ENCODE measurements at regions not wholly inside any gene's neighbourhood (a gene's known extent, or its start where the extent isn't known, plus 50 kb on each side); places are given as distances from the start of the nearest gene placed in this dataset.

DNA sequence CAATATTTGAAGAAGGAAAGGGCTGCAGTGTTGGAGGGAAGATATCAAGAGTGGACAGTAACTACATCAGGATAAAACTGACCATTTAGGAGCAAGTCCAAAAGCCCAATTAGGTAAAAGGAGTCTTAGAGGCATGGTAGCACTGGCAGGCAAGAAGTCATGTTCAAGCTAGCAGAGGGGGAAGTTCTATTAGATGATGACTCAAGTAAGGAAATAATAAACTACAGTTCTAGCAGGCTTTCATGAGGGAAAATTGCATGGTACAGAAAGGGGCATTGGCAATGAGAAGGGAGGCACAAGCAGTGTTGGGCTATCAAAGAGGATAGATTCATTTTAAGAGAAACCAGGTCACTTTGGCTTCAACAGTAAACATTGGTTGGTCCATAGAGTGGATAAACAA, 156.1 kb upstream of the PTPRK start:
- no peak overlapping the region for H3K14ac ChIP-seq (replicated peaks; ENCODE audit: low read depth, low read length)
- H2AFZ ChIP-seq (replicated peaks; ENCODE audit: low read length, poor library complexity): no peak overlapping the region
- no peak overlapping the region for H2BK20ac ChIP-seq (ENCODE audit: low read depth, low read length)
- in situ Hi-C loops (cut with MboI; ENCODE audit: low sequenced_read_pairs): no loop called here
- dilution Hi-C loops (cut with HindIII; ENCODE audit: low sequenced_read_pairs, unreplicated experiment): no loop called here
- H3K9ac ChIP-seq (ENCODE audit: low read depth, low read length): no peak overlapping the region
- no peak overlapping the region for H2AK9ac ChIP-seq (replicated peaks; ENCODE audit: low read depth, low read length, poor library complexity)
- no peak overlapping the region for H4K91ac ChIP-seq (ENCODE audit: insufficient read depth, low read depth, low read length)
- TF ChIP-seq, protein P1, sequence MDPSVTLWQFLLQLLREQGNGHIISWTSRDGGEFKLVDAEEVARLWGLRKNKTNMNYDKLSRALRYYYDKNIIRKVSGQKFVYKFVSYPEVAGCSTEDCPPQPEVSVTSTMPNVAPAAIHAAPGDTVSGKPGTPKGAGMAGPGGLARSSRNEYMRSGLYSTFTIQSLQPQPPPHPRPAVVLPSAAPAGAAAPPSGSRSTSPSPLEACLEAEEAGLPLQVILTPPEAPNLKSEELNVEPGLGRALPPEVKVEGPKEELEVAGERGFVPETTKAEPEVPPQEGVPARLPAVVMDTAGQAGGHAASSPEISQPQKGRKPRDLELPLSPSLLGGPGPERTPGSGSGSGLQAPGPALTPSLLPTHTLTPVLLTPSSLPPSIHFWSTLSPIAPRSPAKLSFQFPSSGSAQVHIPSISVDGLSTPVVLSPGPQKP (IDR thresholded peaks at IDR 0.05; ENCODE audit: borderline replicate concordance, low read depth, low read length): no peak
- TF ChIP-seq MXI1 (IDR thresholded peaks at IDR 0.05; ENCODE audit: borderline replicate concordance, low read depth, low read length) (no peak), RFX5 (IDR thresholded peaks at IDR 0.05; ENCODE audit: low read depth, low read length) (no peak)
- no peaks in the 10 kb centered on the region for H3K79me1 ChIP-seq (ENCODE audit: low read depth in 1 of 2, low read length in 2 of 2)
- H3K56ac ChIP-seq (ENCODE audit: extremely low read depth, insufficient read depth, low read length): no peak overlapping the region
- H2BK15ac ChIP-seq (ENCODE audit: low read depth, low read length): no peak overlapping the region
- DNase-seq (no peak), ATAC-seq (ENCODE audit: low read depth) (0 out of 2 replicates have a peak, but pooled peaks have one; percentile 44)
- no peaks in the 10 kb centered on the region for H4K20me1 ChIP-seq (ENCODE audit: insufficient read depth, low read length)
- H3K4ac ChIP-seq (ENCODE audit: low read depth, low read length): no peak overlapping the region
- POLR2A ChIA-PET (ENCODE audit: unreplicated experiment): no interaction called here
- no peak overlapping the region for H3K4me2 ChIP-seq (ENCODE audit: low read depth, low read length)
- H3K27ac ChIP-seq (ENCODE audit: insufficient read depth, low read length): no peak overlapping the region
- H2BK5ac ChIP-seq (ENCODE audit: low read depth, low read length, poor library complexity, severe bottlenecking): no peak overlapping the region
- no peaks in the 10 kb centered on the region for H3K36me3 ChIP-seq (ENCODE audit: control insufficient read depth, insufficient read depth, low read length)
- H3K27me3 ChIP-seq (ENCODE audit: control insufficient read depth, insufficient read depth, low read length): no peaks in the 10 kb centered on the region
- H3K9me1 ChIP-seq (ENCODE audit: insufficient read depth, low read length): no peaks in the 10 kb centered on the region
- H3K4me1 ChIP-seq (ENCODE audit: control insufficient read depth, insufficient read depth, low read length): no peaks in the 10 kb centered on the region
- no peak overlapping the region for H2BK120ac ChIP-seq (ENCODE audit: low read depth, low read length)
- no peak overlapping the region for H4K8ac ChIP-seq (ENCODE audit: low read depth in 2 of 2, low read length in 2 of 2)
- H3K23ac ChIP-seq (ENCODE audit: low read depth, low read length): no peak overlapping the region
- intact Hi-C loops (cut with micrococcal nuclease): no loop called here
- no TSS peak for BruUV-seq (replicated peaks)
- H2AK5ac ChIP-seq (ENCODE audit: low read depth, low read length): no peak overlapping the region
- CTCF ChIA-PET: no interaction called here
- H3K4me3 ChIP-seq (ENCODE audit: insufficient read depth, low read depth, low read length): no peak overlapping the region
- no peak overlapping the region for H4K5ac ChIP-seq (ENCODE audit: low read depth, low read length)
- no peak overlapping the region for H3K18ac ChIP-seq (ENCODE audit: low read depth, low read length)
- no peaks in the 10 kb centered on the region for H3K9me3 ChIP-seq (ENCODE audit: control insufficient read depth, insufficient read depth, low read length)
